Natural killer cell (primary cell): ENCODE measurements at regions not wholly inside any gene's neighbourhood (a gene's known extent, or its start where the extent isn't known, plus 50 kb on each side); places are given as distances from the start of the nearest gene placed in this dataset.

ENCODE experiments used
- ATAC-seq, 3 donors: fragments of 150-1000 bp in 2 of 3; fragments of 200-7000 bp in 1 of 3; cut with Tn5 transposase; 1 replicate in 1 of 3; 2 replicates in 2 of 3; pipeline ENCODE4 v1.10.0; 2021; ENCODE audit warnings: mild to moderate bottlenecking in 2 of 3, moderate library complexity in 2 of 3
- DNase-seq, 2 donors: peaks; one replicate each; pipeline versions ENCODE4 v3.0.0 to v3.0.0-alpha.2; 2013 to 2021; ENCODE audit warnings: mixed read lengths in 1 of 2
- H3K27ac ChIP-seq: one replicate; pipeline ENCODE4 v1.5.1; 2013; ENCODE audit warnings: mild to moderate bottlenecking, low read length
- H3K27me3 ChIP-seq: one replicate; pipeline ENCODE4 v1.6.1; 2013; ENCODE audit warnings: low read length; ENCODE audit not compliant: control insufficient read depth, insufficient read depth
- H3K36me3 ChIP-seq: one replicate; pipeline ENCODE4 v1.6.1; 2013; ENCODE audit warnings: low read length; ENCODE audit not compliant: control insufficient read depth, insufficient read depth
- H3K4me1 ChIP-seq: one replicate; pipeline ENCODE4 v1.6.1; 2013; ENCODE audit warnings: low read length; ENCODE audit not compliant: control insufficient read depth, insufficient read depth
- H3K4me3 ChIP-seq: one replicate; pipeline ENCODE4 v1.5.1; 2013; ENCODE audit warnings: low read length
- H3K9me3 ChIP-seq: one replicate; pipeline ENCODE4 v1.6.1; 2013; ENCODE audit warnings: low read length; ENCODE audit not compliant: control insufficient read depth, insufficient read depth
- H3K27ac Mint-ChIP-seq, 2 donors: one replicate each; pipeline ENCODE4 v1.8.0; 2022; ENCODE audit warnings: mild to moderate bottlenecking in 2 of 2, mixed read lengths in 2 of 2, moderate library complexity in 1 of 2
- H3K27me3 Mint-ChIP-seq, 2 donors: one replicate each; pipeline ENCODE4 v1.8.0; 2022; ENCODE audit warnings: low read depth in 2 of 2, mixed read lengths in 2 of 2
- H3K36me3 Mint-ChIP-seq: one replicate; pipeline ENCODE4 v1.8.0; 2022; ENCODE audit warnings: mixed read lengths
- H3K4me1 Mint-ChIP-seq, 2 donors: one replicate each; pipeline ENCODE4 v1.8.0; 2022; ENCODE audit warnings: mixed read lengths in 2 of 2
- H3K4me3 Mint-ChIP-seq: one replicate; pipeline ENCODE4 v1.8.0; 2022; ENCODE audit warnings: mild to moderate bottlenecking, moderate library complexity, mixed read lengths
- H3K9me3 Mint-ChIP-seq, 2 donors: one replicate each; pipeline ENCODE4 v1.8.0; 2022; ENCODE audit warnings: mixed read lengths in 2 of 2
- WGBS: methylation state at CpG from one replicate; pipeline ENCODE4 v1.1.7; 2013; ENCODE audit warnings: missing lambda C conversion rate; ENCODE audit not compliant: insufficient coverage; 5-methylcytosine and 5-hydroxymethylcytosine counted together
- intact Hi-C: fragments of 100-400 bp; cut with micrococcal nuclease; formaldehyde crosslinking; loops from one replicate; pipeline ENCODE4 v1.14.2; 2022
- TF ChIP-seq, protein P1 (sequence below): fragments of 200-600 bp; IDR thresholded peaks from one replicate; pipeline ENCODE4 v1.8.0; 2022; ENCODE audit warnings: antibody characterized with exemption

DNA sequence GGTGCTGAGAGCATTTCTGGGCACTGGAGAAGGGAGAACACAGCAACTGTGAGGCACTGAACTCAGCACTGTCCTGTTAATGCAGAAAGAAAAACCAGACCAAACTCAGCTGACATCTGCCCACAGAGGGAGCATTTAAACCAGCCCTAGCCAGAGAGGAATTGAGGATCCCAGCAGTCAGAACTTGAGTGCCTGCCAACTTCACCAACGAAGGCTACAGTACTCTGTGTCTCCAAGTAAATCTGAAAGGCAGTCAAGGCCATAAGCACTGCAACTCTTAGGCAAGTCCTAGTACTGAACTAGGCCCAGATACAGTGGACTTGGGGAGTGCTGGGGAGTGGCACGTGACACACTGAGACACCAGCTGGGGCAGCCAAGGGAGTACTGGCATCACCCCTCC lies 176.2 kb upstream of the ZC3H15 start:
- no peak overlapping the region for H3K4me3 Mint-ChIP-seq
- TF ChIP-seq, protein P1, sequence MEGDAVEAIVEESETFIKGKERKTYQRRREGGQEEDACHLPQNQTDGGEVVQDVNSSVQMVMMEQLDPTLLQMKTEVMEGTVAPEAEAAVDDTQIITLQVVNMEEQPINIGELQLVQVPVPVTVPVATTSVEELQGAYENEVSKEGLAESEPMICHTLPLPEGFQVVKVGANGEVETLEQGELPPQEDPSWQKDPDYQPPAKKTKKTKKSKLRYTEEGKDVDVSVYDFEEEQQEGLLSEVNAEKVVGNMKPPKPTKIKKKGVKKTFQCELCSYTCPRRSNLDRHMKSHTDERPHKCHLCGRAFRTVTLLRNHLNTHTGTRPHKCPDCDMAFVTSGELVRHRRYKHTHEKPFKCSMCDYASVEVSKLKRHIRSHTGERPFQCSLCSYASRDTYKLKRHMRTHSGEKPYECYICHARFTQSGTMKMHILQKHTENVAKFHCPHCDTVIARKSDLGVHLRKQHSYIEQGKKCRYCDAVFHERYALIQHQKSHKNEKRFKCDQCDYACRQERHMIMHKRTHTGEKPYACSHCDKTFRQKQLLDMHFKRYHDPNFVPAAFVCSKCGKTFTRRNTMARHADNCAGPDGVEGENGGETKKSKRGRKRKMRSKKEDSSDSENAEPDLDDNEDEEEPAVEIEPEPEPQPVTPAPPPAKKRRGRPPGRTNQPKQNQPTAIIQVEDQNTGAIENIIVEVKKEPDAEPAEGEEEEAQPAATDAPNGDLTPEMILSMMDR, result no peak
- Histone ChIP-seq H3K4me1 (no peaks in the 10 kb centered on the region), H3K36me3 (no peaks in the 10 kb centered on the region), H3K4me3 (no peak overlapping the region), H3K9me3 (peaks cover 6% of the 10 kb centered on the region), H3K27ac (no peak overlapping the region), H3K27me3 (no peaks in the 10 kb centered on the region)
- intact Hi-C loops, result no loop called here
- no peak for DNase-seq
- no peak overlapping the region for H3K27ac Mint-ChIP-seq
- H3K36me3 Mint-ChIP-seq, result peaks cover 39% of the 10 kb centered on the region
- WGBS, result 88% methylated on average over 2 of the region's 2 CpGs
- H3K9me3 Mint-ChIP-seq, result peaks cover 8 to 32% of the 10 kb centered on the region in 2 donors
- no peak for ATAC-seq
- H3K4me1 Mint-ChIP-seq, result no peaks in the 10 kb centered on the region
- H3K27me3 Mint-ChIP-seq, result no peaks in the 10 kb centered on the region

DNA sequence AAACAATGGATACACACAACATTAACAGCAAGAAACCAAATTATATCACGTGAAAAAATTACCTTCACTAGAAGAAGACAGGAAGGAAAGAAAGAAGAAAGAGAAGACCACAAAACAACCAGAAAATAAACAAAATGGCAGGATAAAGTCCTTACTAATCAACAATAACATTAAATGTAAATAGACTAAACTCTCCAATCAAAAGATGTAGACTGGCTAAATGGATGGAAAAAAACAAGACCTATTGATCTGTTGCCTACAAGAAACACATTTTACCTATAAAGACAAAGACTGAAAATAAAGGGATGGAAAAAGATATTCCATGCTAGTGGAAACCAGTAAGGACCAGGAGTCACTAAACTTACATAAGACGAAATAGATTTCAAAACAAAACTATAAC lies 167.0 kb upstream of the ZC3H15 start:
- H3K27me3 ChIP-seq, result no peaks in the 10 kb centered on the region
- Mint-ChIP-seq H3K4me1 (no peaks in the 10 kb centered on the region), H3K36me3 (peaks cover 19% of the 10 kb centered on the region), H3K27ac (no peak overlapping the region), H3K27me3 (no peaks in the 10 kb centered on the region), H3K9me3 (peaks cover 17 to 29% of the 10 kb centered on the region in 2 donors), H3K4me3 (no peak overlapping the region)
- H3K4me3 ChIP-seq, result no peak overlapping the region
- WGBS, result no CpG with 5 or more reads among the region's 2 CpGs
- TF ChIP-seq, protein P1, result no peak
- H3K36me3 ChIP-seq, result no peaks in the 10 kb centered on the region
- no peak for ATAC-seq
- intact Hi-C loops, result no loop called here
- DNase-seq, result no peak
- H3K9me3 ChIP-seq, result no peaks in the 10 kb centered on the region
- no peak overlapping the region for H3K27ac ChIP-seq
- no peaks in the 10 kb centered on the region for H3K4me1 ChIP-seq

DNA sequence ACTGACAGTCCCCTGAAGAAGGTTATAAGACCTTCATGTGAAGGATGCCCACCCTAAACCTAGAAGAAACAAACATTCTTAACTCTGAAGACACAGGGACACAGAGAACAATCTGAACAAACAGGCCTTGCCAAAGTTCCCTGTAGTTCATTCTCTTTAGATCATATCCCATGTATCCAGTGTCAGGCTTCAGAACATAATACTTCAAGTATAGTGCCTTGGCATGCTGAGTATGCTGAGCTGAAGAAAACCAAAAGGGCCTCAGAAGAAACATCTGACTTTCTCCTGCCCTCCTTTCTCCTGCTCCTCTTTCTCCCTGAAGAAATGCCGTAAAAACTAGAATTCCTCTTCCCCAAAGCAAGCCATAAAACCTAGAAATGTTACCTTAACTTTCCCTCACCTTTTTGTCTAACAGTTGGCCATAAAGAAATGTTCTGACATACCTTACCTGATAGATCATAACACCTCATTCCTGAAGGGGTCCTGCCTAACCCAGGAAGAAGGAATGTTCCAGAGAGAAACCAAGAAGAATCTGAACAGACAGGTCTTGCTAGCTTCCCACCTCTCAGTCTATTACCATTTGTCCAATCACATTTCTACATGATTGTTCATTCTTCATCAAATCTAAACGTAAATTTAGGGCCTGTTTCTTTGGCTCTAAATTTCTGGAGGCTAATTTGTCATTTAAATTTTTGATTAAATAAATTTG lies 160.1 kb upstream of the ZC3H15 start:
- no peak overlapping the region for H3K27ac Mint-ChIP-seq
- no peak for DNase-seq
- no peak for ATAC-seq
- no peaks in the 10 kb centered on the region for H3K4me1 Mint-ChIP-seq
- H3K36me3 Mint-ChIP-seq, result no peaks in the 10 kb centered on the region
- H3K4me3 Mint-ChIP-seq, result no peak overlapping the region
- intact Hi-C loops, result no loop called here
- TF ChIP-seq, protein P1, result no peak
- WGBS, result 89% methylated on average over 1 of the region's 2 CpGs
- no peaks in the 10 kb centered on the region for H3K9me3 ChIP-seq
- H3K27ac ChIP-seq, result no peak overlapping the region
- H3K4me3 ChIP-seq, result no peak overlapping the region
- H3K27me3 Mint-ChIP-seq, result no peaks in the 10 kb centered on the region
- H3K9me3 Mint-ChIP-seq, result peaks cover 16 to 24% of the 10 kb centered on the region in 2 donors
- no peaks in the 10 kb centered on the region for H3K36me3 ChIP-seq
- no peaks in the 10 kb centered on the region for H3K4me1 ChIP-seq
- H3K27me3 ChIP-seq, result no peaks in the 10 kb centered on the region
